ENCODE measurements at regions not wholly inside any gene's neighbourhood (a gene's known extent, or its start where the extent isn't known, plus 50 kb on each side); places are given as distances from the start of the nearest gene placed in this dataset.

GRCh38 chr9:18022642-18023041 is 443.8 kb downstream of the SH3GL2 start:
- Histone ChIP-seq H3K27me3 (ENCODE audit: insufficient read depth, low read depth) (no peaks in the 10 kb centered on the region), H3K79me2 (ENCODE audit: insufficient read depth, low read depth) (no peaks in the 10 kb centered on the region), H3K4me3 (IDR thresholded peaks at IDR 0.05; ENCODE audit: insufficient read depth, low read depth, low read length) (no peak overlapping the region), H3K36me3 (ENCODE audit: insufficient read depth) (no peaks in the 10 kb centered on the region), H2AFZ (ENCODE audit: low read depth) (no peak overlapping the region), H3K4me2 (no peak overlapping the region), H3K9ac (no peak overlapping the region), H3K4me1 (ENCODE audit: low read depth, poor library complexity, severe bottlenecking) (no peaks in the 10 kb centered on the region), H4K20me1 (ENCODE audit: insufficient read depth) (no peaks in the 10 kb centered on the region), H3K27ac (no peak overlapping the region)
- no peak for TF ChIP-seq CTCF (conservative IDR thresholded peaks at IDR 0.05; ENCODE audit: low read depth, low read length)

- H3K27ac ChIP-seq: no peak overlapping the region
- no peak overlapping the region for H3K9ac ChIP-seq
- H3K79me2 ChIP-seq (ENCODE audit: insufficient read depth, low read depth): no peaks in the 10 kb centered on the region
- H4K20me1 ChIP-seq (ENCODE audit: insufficient read depth): no peaks in the 10 kb centered on the region
- no peaks in the 10 kb centered on the region for H3K36me3 ChIP-seq (ENCODE audit: insufficient read depth)
- no peak overlapping the region for H3K4me3 ChIP-seq (IDR thresholded peaks at IDR 0.05; ENCODE audit: insufficient read depth, low read depth, low read length)
- H3K27me3 ChIP-seq (ENCODE audit: insufficient read depth, low read depth): no peaks in the 10 kb centered on the region
- no peak overlapping the region for H2AFZ ChIP-seq (ENCODE audit: low read depth)
- H3K4me2 ChIP-seq: no peak overlapping the region
- no peaks in the 10 kb centered on the region for H3K4me1 ChIP-seq (ENCODE audit: low read depth, poor library complexity, severe bottlenecking)
- no peak for TF ChIP-seq CTCF (conservative IDR thresholded peaks at IDR 0.05; ENCODE audit: low read depth, low read length)
These were observed 444.5 kb downstream of the SH3GL2 start for GRCh38 chr9:18023332-18023731.

- Histone ChIP-seq H3K27ac (no peak overlapping the region), H3K27me3 (ENCODE audit: insufficient read depth, low read depth) (no peaks in the 10 kb centered on the region), H3K4me2 (no peak overlapping the region), H4K20me1 (ENCODE audit: insufficient read depth) (no peaks in the 10 kb centered on the region), H3K4me3 (IDR thresholded peaks at IDR 0.05; ENCODE audit: insufficient read depth, low read depth, low read length) (no peak overlapping the region), H3K36me3 (ENCODE audit: insufficient read depth) (no peaks in the 10 kb centered on the region), H2AFZ (ENCODE audit: low read depth) (no peak overlapping the region), H3K4me1 (ENCODE audit: low read depth, poor library complexity, severe bottlenecking) (no peaks in the 10 kb centered on the region), H3K9ac (no peak overlapping the region), H3K79me2 (ENCODE audit: insufficient read depth, low read depth) (no peaks in the 10 kb centered on the region)
- no peak for TF ChIP-seq CTCF (conservative IDR thresholded peaks at IDR 0.05; ENCODE audit: low read depth, low read length)
These were observed 441.3 kb upstream of the ADAMTSL1 start for GRCh38 chr9:18032636-18033035.

- Histone ChIP-seq H3K4me2 (no peak overlapping the region), H3K4me3 (IDR thresholded peaks at IDR 0.05; ENCODE audit: insufficient read depth, low read depth, low read length) (no peak overlapping the region), H3K79me2 (ENCODE audit: insufficient read depth, low read depth) (no peaks in the 10 kb centered on the region), H2AFZ (ENCODE audit: low read depth) (no peak overlapping the region), H3K27me3 (ENCODE audit: insufficient read depth, low read depth) (no peaks in the 10 kb centered on the region), H3K9ac (no peak overlapping the region), H3K27ac (no peak overlapping the region), H4K20me1 (ENCODE audit: insufficient read depth) (no peaks in the 10 kb centered on the region), H3K4me1 (ENCODE audit: low read depth, poor library complexity, severe bottlenecking) (no peaks in the 10 kb centered on the region), H3K36me3 (ENCODE audit: insufficient read depth) (no peaks in the 10 kb centered on the region)
- no peak for TF ChIP-seq CTCF (conservative IDR thresholded peaks at IDR 0.05; ENCODE audit: low read depth, low read length)
These were observed 437.3 kb upstream of the ADAMTSL1 start for GRCh38 chr9:18036422-18037187.
